ENCODE measurements at regions not wholly inside any gene's neighbourhood (a gene's known extent, or its start where the extent isn't known, plus 50 kb on each side); places are given as distances from the start of the nearest gene placed in this dataset.

DNA sequence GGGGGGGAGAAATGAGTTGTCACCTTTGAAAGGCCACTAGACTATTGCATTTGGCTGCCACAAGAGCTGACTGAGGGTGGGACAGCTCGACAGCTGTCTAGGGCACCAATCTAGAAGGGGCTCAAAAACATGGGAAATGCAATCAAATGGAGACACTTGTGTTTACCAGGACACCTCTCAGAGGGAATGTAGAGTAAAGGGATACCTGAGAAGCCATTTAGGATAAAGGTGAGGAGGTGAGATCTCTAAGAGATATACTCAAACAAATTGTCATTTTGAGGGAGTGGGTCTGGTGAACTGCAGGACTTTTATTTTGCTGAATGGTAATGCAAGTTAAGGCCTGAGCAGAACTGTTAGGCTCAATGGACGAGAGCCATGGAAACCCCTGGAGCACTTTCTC lies 159.8 kb downstream of the DDX1 start:
- Mint-ChIP-seq H3K4me1 (no peaks in the 10 kb centered on the region), H3K9me3 (peaks cover 0 to 2% of the 10 kb centered on the region in 2 donors), H3K27ac (no peak overlapping the region), H3K4me3 (no peak overlapping the region), H3K27me3 (ENCODE audit: low read depth in 2 of 2) (no peaks in the 10 kb centered on the region), H3K36me3 (no peaks in the 10 kb centered on the region)
- no peak overlapping the region for H3K4me3 ChIP-seq (ENCODE audit: low read length)
- H3K9me3 ChIP-seq (ENCODE audit: control insufficient read depth, insufficient read depth, low read length): no peaks in the 10 kb centered on the region
- no peak overlapping the region for H3K27ac ChIP-seq (ENCODE audit: low read length)
- DNase-seq (no peak), ATAC-seq (no peak)
- TF ChIP-seq, protein P1, sequence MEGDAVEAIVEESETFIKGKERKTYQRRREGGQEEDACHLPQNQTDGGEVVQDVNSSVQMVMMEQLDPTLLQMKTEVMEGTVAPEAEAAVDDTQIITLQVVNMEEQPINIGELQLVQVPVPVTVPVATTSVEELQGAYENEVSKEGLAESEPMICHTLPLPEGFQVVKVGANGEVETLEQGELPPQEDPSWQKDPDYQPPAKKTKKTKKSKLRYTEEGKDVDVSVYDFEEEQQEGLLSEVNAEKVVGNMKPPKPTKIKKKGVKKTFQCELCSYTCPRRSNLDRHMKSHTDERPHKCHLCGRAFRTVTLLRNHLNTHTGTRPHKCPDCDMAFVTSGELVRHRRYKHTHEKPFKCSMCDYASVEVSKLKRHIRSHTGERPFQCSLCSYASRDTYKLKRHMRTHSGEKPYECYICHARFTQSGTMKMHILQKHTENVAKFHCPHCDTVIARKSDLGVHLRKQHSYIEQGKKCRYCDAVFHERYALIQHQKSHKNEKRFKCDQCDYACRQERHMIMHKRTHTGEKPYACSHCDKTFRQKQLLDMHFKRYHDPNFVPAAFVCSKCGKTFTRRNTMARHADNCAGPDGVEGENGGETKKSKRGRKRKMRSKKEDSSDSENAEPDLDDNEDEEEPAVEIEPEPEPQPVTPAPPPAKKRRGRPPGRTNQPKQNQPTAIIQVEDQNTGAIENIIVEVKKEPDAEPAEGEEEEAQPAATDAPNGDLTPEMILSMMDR (IDR thresholded peaks at IDR 0.05): no peak
- 57% methylated on average over 2 of the region's 2 CpGs for WGBS (ENCODE audit: insufficient coverage)
- H3K4me1 ChIP-seq (ENCODE audit: control insufficient read depth, insufficient read depth, low read length): no peaks in the 10 kb centered on the region
- intact Hi-C loops (cut with micrococcal nuclease): no loop called here
- H3K36me3 ChIP-seq (ENCODE audit: control insufficient read depth, insufficient read depth, low read length): no peaks in the 10 kb centered on the region
- H3K27me3 ChIP-seq (ENCODE audit: control insufficient read depth, insufficient read depth, low read length): no peaks in the 10 kb centered on the region

DNA sequence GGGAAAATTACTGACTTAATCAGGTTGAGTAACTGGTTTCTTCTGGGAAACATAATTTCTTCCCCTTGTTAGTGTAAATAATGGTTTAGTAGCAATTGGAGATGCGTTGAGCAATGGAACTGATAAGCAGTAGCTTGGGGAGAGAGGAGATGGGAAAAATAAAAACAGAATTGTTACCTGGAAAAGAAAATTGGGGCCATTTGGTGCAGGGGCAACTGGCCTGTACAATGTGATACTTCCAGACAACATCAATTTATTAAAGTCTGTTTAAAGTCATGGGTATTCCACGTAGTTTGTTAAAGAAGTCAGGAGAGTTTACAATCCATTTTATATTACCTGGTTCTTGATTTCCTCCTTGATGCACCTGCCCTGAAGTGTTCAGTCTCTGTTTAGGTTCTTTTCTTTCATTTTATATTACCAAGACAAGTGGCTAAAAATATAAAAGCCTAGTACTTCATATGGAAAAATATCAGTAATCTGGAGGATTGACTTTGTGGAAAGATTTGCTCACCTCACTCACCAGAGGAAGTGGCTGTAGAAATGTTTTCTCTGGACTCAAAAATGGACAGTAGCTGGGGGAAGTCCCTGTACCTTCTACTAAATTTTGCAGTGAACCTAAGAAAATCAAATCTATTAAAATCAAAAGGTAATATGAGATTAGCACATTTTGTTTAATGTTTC lies 161.0 kb downstream of the DDX1 start:
- peaks cover 0 to 2% of the 10 kb centered on the region in 2 donors for H3K9me3 Mint-ChIP-seq

DNA sequence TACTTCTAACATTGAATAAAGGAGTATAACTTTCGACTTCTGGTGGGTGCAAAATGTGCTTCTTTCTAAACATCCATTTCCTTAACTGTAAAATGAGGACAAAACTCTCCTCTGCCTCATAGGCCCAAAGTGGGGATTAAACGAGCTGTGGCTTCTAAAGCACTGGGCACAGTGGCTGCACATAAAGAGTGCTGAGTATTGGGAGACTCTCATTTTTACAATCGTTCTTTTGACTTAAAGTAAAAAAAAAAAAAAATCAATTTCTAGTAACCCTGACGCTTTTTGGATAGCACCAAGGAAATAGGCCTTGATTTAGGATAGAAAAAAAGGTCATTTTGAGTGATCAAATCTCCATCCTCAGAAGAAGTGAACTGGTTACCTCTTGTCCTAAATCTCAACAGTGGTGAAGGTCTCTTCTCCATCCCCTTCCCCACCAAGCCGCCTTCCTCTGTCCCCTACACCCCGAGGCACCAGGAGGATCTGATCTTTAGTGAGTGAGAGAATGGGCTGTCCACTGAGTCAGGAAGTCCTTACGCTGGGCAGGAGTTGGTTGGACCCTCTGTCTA lies 161.6 kb downstream of the DDX1 start:
- H3K4me3 Mint-ChIP-seq: no peak overlapping the region
- 90% methylated on average over 3 of the region's 7 CpGs for WGBS (ENCODE audit: insufficient coverage)

More for the DNA sequence above, 161.0 kb downstream of the DDX1 start:
- Mint-ChIP-seq H3K4me1 (no peaks in the 10 kb centered on the region), H3K27ac (no peak overlapping the region), H3K4me3 (no peak overlapping the region), H3K36me3 (no peaks in the 10 kb centered on the region), H3K27me3 (ENCODE audit: low read depth in 2 of 2) (no peaks in the 10 kb centered on the region)
- TF ChIP-seq, protein P1 (IDR thresholded peaks at IDR 0.05): no peak
- Histone ChIP-seq H3K36me3 (ENCODE audit: control insufficient read depth, insufficient read depth, low read length) (no peaks in the 10 kb centered on the region), H3K27ac (ENCODE audit: low read length) (no peak overlapping the region), H3K27me3 (ENCODE audit: control insufficient read depth, insufficient read depth, low read length) (no peaks in the 10 kb centered on the region), H3K4me3 (ENCODE audit: low read length) (no peak overlapping the region), H3K4me1 (ENCODE audit: control insufficient read depth, insufficient read depth, low read length) (no peaks in the 10 kb centered on the region), H3K9me3 (ENCODE audit: control insufficient read depth, insufficient read depth, low read length) (no peaks in the 10 kb centered on the region)
- ATAC-seq (no peak), DNase-seq (no peak)
- WGBS (ENCODE audit: insufficient coverage): 91% methylated on average over 1 of the region's 2 CpGs
- intact Hi-C loops (cut with micrococcal nuclease): no loop called here

More for the DNA sequence above, 161.6 kb downstream of the DDX1 start:
- Mint-ChIP-seq H3K4me1 (no peaks in the 10 kb centered on the region), H3K36me3 (no peaks in the 10 kb centered on the region), H3K27me3 (ENCODE audit: low read depth in 2 of 2) (no peaks in the 10 kb centered on the region), H3K9me3 (peaks cover 0 to 2% of the 10 kb centered on the region in 2 donors), H3K27ac (no peak overlapping the region)
- no peak for DNase-seq
- intact Hi-C loops (cut with micrococcal nuclease): no loop called here
- Histone ChIP-seq H3K27ac (ENCODE audit: low read length) (no peak overlapping the region), H3K4me1 (ENCODE audit: control insufficient read depth, insufficient read depth, low read length) (no peaks in the 10 kb centered on the region), H3K27me3 (ENCODE audit: control insufficient read depth, insufficient read depth, low read length) (no peaks in the 10 kb centered on the region), H3K9me3 (ENCODE audit: control insufficient read depth, insufficient read depth, low read length) (no peaks in the 10 kb centered on the region), H3K4me3 (ENCODE audit: low read length) (no peak overlapping the region), H3K36me3 (ENCODE audit: control insufficient read depth, insufficient read depth, low read length) (no peaks in the 10 kb centered on the region)
- TF ChIP-seq, protein P1 (IDR thresholded peaks at IDR 0.05): no peak
- no peak for ATAC-seq
